ENCODE measurements at regions not wholly inside any gene's neighbourhood (a gene's known extent, or its start where the extent isn't known, plus 50 kb on each side); places are given as distances from the start of the nearest gene placed in this dataset.

GRCh38 chr12:68439368-68440045, 107.3 kb upstream of the MDM1 start:
- TF ChIP-seq CTCF (IDR thresholded peaks at IDR 0.05 in 2 of 3, conservative IDR thresholded peaks at IDR 0.05 in 1 of 3; ENCODE audit: borderline replicate concordance in 1 of 3, insufficient read depth in 1 of 3, low read depth in 2 of 3, low read length in 2 of 3) (no peak), POLR2AphosphoS5 (IDR thresholded peaks at IDR 0.05; ENCODE audit: low read depth, low read length) (no peak), ATF3 (IDR thresholded peaks at IDR 0.05) (no peak), POLR2A (IDR thresholded peaks at IDR 0.05; ENCODE audit: borderline replicate concordance, extremely low read depth, insufficient read depth, insufficient read length) (no peak), RAD21 (IDR thresholded peaks at IDR 0.05; ENCODE audit: low read depth) (no peak), EZH2 (IDR thresholded peaks at IDR 0.05) (no peak), SIN3A (IDR thresholded peaks at IDR 0.05; ENCODE audit: low read depth) (no peak), EGR1 (IDR thresholded peaks at IDR 0.05; ENCODE audit: low read depth) (no peak), MAX (IDR thresholded peaks at IDR 0.05) (no peak), ZNF274 (IDR thresholded peaks at IDR 0.05; ENCODE audit: low read depth, low read length) (no peak), REST (IDR thresholded peaks at IDR 0.05; ENCODE audit: low read depth) (no peak), ZBTB33 (IDR thresholded peaks at IDR 0.05; ENCODE audit: extremely low read depth, insufficient replicate concordance, low read length) (no peak), EZH2phosphoT487 (IDR thresholded peaks at IDR 0.05; ENCODE audit: borderline replicate concordance) (no peak)
